ENCODE measurements at regions not wholly inside any gene's neighbourhood (a gene's known extent, or its start where the extent isn't known, plus 50 kb on each side); places are given as distances from the start of the nearest gene placed in this dataset.

DNA sequence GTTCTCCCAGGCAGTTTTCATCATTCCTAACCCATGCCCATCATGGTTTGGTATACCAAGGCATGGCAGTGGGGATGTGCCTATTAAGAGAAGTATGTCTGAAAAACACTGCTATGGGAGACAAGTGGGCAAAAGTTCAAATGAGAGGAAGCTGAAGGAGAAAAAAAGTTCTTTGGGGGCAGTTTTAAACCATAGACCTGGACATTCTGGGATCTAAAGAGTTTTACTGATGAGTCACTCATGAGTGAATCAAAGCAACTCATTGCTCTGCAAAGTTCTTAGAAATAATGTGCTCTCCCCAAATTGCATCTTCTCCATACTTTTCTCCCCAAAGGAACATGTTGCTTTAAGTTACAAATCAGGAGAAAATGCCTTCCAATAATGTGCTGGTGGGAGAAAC, 256.9 kb upstream of the MTPN start:
- DNase-seq: no peak

- no peak for DNase-seq
Measured at GRCh38 chr7:136230210-136230609, 253.1 kb upstream of the MTPN start.

DNA sequence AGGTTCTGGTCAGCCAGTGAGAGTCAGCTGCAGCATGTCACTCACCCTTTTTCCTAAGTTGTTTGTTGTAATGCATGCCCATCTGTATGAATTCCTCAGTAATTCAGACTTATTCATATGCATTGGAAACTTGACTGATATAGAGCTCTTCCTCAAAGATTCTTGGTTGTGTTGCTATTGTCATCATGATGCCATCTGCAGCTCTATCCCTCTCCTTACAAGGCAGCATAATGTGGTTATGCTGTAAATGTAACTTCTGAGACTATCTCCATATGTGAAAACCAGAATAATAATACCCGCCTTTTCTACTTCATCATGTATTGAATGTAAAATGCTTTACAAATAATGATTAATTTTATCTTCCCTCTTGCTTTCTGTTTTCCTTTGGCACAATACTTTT, 252.6 kb upstream of the MTPN start:
- DNase-seq: no peak

DNA sequence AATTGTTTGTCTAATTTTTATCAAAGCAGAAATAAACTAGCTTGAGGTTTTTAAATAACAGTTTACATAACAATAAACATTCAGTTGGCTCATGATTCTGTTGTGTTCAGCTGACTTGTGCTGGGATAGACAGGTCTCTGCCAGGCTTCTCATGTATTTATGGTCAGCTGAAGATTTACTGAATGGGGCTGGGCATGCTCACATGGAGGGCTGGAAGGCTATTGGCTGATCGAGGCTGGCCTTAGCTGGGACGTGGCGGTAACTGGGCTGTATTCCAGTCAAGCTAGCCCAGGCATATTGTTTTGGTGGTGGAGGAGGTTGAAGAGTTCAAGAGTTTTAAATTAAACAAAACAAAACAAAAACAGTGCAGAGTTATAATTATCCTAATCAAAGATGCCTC, 251.0 kb upstream of the MTPN start:
- DNase-seq: no peak

DNA sequence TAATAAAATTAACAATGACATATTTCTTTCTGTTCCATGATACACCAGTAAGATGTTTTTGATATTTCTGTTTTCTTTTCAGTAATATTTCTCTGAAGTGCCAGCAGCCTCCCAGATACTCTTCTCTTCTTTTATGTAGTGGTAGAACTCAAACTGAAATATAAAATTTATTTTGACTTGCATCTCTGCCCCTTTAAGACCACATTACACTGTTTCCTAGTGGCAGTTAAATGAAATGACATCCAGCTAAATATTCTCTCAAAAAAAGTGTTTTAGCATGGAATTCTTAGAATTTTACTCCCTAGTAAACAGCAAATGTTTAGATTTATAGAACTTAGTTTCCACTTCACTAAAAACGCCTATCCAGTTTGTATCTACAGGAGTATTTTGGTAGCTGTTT, 237.2 kb upstream of the MTPN start:
- DNase-seq: no peak

DNA sequence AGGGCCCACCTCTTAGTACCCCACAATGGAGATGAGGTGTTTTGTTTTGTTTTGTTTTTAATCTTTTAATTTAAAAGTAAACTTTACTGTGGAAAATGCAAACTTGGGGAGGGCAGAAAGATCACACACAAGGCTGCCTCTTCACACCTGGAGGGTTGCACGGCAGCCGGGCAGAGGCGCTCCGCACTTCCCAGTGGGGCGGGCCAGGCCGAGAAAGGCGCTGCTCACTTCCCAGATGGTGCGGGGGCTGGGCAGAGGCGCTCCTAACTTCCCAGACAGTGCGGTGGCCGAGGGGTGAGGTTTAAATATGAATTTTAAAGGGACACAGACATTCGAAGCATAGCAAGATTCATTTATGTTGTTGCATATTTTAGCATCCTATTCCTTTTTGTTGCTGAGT, 235.9 kb upstream of the MTPN start:
- DNase-seq: no peak

DNA sequence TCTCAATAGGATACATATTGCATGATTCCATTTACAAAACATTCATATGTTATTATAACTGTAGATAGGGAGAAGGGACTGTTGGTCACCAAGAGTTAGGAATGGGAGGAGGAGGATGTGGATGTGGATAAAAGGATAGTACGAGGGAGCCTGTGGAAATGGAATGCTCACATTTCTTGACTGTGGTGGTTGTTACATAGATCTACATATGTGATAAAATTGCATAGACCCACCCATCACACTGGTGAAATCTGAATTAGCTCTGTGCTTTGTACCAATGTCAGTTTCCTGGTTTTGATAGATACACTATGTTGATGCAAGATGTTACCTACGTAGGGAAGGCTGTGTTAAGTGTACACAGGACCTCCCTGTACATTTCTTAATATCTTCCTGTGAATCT, 233.5 kb upstream of the MTPN start:
- no peak for DNase-seq

DNA sequence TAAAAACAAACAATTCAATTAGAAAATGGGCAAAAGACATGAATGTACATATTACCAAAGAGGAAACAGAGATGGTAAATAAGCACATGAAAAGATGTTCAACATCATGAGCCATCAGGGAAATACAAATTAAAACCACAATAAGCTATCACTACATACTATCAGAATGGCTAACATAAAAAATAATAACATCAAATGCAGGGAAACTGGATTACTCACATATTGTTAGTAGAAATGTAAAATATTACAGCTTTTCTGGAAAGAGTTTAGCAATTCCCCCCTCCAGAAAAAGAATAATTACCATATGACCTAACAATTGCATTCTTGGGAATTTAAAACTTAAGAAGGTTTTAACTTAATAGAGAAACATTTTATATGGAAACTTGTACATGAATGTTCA, 232.9 kb upstream of the MTPN start:
- no peak for DNase-seq

- DNase-seq: no peak
Measured at GRCh38 chr7:136205956-136206355, 228.8 kb upstream of the MTPN start.

DNA sequence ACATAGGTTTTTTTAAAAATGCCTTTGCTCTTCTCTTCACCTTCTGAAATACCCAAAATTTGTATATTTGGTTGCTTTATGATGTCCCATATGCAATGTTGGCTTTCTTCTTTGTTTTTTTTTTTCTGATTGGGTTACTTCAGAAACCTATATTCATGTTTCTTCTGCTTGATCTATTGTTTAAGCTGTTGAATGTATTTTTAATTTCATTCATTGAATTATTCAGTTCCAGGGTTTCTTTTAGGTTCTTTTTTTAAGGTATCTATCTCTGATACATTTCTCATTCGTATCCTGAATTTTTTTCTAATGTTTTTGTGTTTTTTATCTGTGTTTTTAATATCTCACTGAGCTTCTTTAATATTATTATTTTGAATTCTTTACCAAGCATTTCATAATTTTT, 221.0 kb upstream of the MTPN start:
- DNase-seq: no peak

DNA sequence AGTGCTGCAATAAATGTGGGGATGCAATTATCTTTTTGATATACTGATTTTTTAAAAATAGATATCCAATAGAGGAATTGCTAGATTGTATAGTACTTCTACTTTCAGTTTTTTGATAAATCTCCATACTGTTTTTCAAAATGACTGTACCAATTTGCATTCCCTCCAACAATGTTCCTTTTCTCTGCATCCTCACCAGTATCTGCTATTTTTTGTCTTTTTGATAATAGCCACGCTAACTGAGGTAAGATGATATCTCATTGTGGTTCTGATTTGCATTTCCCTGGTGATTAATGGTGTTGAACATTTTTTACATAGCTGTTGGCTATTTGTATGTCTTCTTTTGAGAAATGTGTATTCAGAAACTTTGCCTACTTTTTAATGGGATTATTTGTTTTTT, 217.7 kb upstream of the MTPN start:
- DNase-seq: no peak

- DNase-seq: no peak
Measured at GRCh38 chr7:136193940-136194339, 216.8 kb upstream of the MTPN start.

GRCh38 chr7:136189506-136189998, 212.4 kb upstream of the MTPN start:
- DNase-seq: no peak

- no peak for DNase-seq
Measured at GRCh38 chr7:136186281-136186680, 209.1 kb upstream of the MTPN start.

DNA sequence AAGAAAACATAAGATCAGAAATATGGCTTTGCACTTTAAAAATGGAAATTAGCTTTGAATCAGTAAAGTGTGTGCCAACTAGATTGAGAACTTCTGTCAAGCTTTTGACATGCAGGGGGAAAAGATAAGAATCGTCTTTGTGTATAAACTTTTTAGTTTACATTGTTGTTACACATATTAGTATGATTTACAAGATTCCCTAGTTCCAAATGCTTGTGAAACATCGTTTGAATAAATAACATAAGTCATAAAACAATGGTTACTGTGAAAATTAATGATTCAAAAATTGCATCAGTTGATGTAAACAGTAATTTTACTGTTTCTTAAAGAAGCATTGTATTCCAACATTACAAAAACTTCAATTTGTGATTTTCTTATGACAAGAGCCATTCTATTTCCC, 207.6 kb upstream of the MTPN start:
- DNase-seq: no peak

DNA sequence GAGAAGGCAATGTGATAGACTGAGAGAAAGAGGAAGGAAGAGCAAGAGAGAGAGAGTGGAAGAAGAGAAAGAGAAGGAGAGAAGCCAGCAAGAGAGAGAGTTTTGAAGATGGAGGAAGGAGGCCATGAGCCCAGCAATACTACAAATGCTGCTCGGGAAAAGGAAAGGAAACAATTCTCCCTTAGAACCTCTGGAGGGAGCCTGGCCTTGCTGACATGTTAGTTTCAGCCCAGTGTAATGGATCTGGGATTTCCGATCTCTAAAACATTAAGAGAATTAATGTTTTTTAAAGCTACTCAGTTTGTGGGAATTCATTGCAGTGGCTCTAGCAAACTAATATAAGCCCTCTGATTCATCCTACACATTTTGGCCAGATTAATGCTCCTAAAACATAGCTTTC, 206.8 kb upstream of the MTPN start:
- no peak for DNase-seq

GRCh38 chr7:136180984-136181383, 203.8 kb upstream of the MTPN start:
- no peak for DNase-seq

- DNase-seq: no peak
Measured at GRCh38 chr7:136179851-136180721, 202.9 kb upstream of the MTPN start.

- no peak for DNase-seq
Measured at GRCh38 chr7:136179154-136179553, 202.0 kb upstream of the MTPN start.

GRCh38 chr7:136174477-136175125, 197.4 kb upstream of the MTPN start:
- DNase-seq: no peak

- DNase-seq: no peak
Measured at GRCh38 chr7:136173874-136174273, 196.7 kb upstream of the MTPN start.

DNA sequence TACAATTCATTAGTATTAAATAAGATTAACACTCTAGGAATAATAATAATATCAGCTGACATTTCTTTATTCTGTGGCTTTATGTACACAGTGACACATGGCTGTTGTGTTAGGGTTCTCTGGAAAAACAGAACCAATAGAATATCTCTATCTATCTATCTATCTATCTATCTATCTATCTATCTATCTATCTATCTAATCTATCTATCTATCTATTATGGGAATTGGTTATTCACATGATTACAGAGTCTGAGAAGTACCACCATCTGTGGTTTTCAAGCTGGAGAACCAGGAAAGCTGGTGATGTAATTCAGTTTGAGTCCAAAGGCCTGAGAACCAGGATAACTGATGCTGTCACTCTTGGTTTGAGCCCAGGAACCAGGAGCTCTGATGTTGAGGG, 194.1 kb upstream of the MTPN start:
- no peak for DNase-seq

DNA sequence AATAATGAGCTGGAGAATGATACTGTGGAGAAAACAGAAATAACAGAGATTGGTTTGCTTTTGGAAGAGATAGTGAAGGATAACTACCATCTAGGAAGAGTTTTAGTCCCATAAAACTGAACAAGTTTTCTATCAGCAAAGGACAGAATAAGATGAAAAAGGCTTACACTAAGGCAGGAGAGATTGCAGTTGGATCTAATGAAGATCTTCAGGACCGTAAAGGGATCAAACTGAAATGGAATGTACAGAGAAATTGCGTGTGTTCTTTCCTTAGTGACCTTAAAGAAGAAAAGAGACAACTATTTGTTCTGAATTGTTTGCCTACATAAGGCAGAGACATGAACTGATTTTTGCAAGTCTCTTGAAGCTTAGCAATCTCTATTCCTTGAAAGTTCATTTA, 191.7 kb upstream of the MTPN start:
- DNase-seq: no peak

- no peak for DNase-seq
Measured at GRCh38 chr7:136167991-136168390, 190.8 kb upstream of the MTPN start.

DNA sequence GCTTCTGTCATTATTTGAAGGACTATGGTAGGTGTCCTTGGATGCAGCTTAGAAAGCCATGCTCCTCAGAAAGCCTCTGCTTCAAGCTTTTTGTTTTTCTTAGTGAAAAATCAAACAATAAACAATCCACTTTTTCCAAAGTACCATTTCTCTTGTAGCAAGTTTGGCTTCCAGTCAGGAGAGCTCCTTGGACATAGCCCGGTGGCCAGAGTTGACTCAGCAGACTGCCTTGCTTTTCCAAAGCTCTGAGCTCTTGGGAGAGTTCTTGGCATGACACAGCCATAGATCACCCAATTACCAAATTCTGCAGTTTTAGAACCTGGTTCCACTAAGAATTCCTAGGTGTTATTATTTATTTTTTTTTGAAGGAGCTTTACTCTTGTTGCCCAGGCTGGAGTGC, 189.4 kb upstream of the MTPN start:
- DNase-seq: no peak

Measured in femur (tissue), 1 donor.